Caki2 (cell line): ENCODE measurements at regions not wholly inside any gene's neighbourhood (a gene's known extent, or its start where the extent isn't known, plus 50 kb on each side); places are given as distances from the start of the nearest gene placed in this dataset.

Source experiments
- DNase-seq: peaks from one replicate; pipeline ENCODE4 v3.0.0-alpha.2; 2015; ENCODE audit warnings: low read depth
- in situ Hi-C: cut with HindIII; loops from 2 replicates; pipeline ENCODE4 v1.10.0; 2016; ENCODE audit warnings: low sequenced_read_pairs, low pct_unique_long_range_greater_than_20kb, mixed read lengths

GRCh38 chr5:166497496-166498104 is 1793.8 kb upstream of the WWC1 start:
- DNase-seq = no peak
- in situ Hi-C loops = no loop called here

- no peak for DNase-seq
- in situ Hi-C loops = no loop called here
Observed at GRCh38 chr5:166499447-166500240, 1791.8 kb upstream of the WWC1 start.

- in situ Hi-C loops = no loop called here
- no peak for DNase-seq
Observed at GRCh38 chr5:166503506-166503905, 1787.9 kb upstream of the WWC1 start.

- no peak for DNase-seq
- in situ Hi-C loops = no loop called here
Observed at GRCh38 chr5:166505067-166505466, 1786.4 kb upstream of the WWC1 start.

GRCh38 chr5:166505544-166505943 is 1785.9 kb upstream of the WWC1 start:
- DNase-seq = no peak
- in situ Hi-C loops = no loop called here

GRCh38 chr5:166507810-166508425 is 1783.5 kb upstream of the WWC1 start:
- in situ Hi-C loops = no loop called here
- no peak for DNase-seq

DNA sequence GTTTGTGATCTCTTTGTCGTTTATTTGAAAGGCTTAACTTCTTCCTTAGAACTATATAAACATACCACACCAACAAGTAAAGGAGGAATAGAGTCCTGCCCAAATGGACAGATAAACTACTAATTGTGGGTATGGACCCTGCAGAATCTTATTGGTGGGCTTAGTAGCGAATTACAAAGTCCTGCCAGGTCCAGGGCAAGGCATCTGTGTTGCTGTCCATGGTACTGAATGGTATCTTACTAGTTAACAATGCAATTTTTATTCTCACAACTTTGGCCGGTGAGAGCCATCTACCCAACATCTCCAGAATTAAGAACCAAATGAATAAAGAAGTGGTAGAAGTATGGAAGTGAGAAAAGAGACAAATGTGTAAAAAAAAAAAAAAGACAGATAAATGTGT is 1782.4 kb upstream of the WWC1 start:
- in situ Hi-C loops = no loop called here

GRCh38 chr5:166517976-166518375 is 1773.5 kb upstream of the WWC1 start:
- in situ Hi-C loops = no loop called here
- no peak for DNase-seq

More for the DNA sequence above, 1782.4 kb upstream of the WWC1 start:
- DNase-seq = peak; percentile 23

DNA sequence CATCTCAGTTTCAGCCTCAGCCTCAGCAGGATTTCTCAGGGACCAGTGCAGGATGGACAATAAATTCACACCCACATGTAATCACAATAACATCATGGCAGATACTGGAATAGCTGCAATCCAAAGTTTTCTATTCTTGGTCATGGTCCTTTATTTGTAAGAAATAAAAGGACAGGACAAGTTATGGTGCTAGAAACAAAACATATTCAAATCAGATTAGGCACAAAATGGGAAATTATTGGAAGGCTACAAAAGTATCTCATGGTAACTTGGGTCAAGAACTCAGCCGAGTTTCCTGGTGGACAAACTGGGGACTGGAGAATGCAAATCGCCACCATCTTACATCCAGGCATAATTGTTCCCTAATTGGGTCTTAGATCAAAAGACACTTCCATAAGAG is 1768.2 kb upstream of the WWC1 start:
- DNase-seq = no peak
- in situ Hi-C loops = no loop called here

- in situ Hi-C loops = no loop called here
- DNase-seq = no peak
Observed at GRCh38 chr5:166529200-166529599, 1762.2 kb upstream of the WWC1 start.

DNA sequence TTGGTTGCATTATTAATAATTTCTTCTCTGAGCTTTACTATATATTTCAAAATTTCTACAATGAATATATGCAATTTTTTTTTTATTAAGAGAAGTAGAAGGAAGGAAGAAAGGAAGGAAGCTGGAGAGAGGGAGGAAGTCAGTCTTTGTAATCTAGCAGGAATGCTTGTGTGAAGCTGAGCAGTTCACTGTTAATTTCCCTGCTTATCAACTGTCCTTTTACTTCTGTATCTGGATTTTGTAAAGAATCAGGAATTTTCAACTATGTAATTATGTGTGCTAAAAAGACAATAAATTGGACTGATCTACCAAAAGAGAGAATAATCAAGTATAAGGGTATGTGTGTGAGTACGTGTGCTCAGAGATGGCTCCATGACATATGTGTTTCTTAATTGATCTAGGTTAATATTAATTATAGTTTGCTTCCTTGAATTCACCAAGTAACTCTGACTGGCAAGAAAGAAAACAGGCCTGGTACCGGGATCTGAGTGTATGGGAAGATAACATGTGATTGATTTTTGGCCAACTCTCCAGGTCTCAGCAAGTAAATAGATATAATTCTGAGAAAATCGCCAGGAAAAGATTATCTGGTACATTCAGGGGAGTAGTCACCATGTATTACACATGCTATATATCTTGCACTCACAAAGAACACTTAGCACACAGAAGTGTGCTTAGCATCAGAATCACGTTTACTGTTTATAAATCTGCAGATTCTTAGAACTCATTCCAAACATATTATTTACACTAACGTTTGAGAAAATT is 1758.8 kb upstream of the WWC1 start:
- DNase-seq = no peak
- in situ Hi-C loops = no loop called here

GRCh38 chr5:166535641-166536040 is 1755.8 kb upstream of the WWC1 start:
- no peak for DNase-seq
- in situ Hi-C loops = no loop called here

DNA sequence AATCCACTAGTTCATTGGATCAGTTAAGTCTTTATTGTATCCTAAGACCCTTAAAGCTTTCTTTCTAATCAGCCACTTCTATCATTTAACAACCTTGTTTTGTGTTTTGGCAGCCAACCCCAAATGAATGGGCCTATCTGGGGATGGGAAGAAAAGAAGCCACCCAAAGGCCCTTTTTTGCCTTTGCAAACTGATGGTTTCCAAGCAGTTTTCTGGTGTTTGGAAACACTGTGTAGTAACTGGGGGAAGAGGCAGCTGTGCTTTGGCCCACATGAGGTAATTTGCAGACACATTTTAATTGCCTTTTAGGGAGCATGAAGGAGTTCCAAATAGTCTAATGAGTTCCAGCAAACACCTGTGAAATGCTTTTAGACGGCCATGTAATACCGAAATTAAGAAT is 1751.3 kb upstream of the WWC1 start:
- in situ Hi-C loops = no loop called here
- no peak for DNase-seq

DNA sequence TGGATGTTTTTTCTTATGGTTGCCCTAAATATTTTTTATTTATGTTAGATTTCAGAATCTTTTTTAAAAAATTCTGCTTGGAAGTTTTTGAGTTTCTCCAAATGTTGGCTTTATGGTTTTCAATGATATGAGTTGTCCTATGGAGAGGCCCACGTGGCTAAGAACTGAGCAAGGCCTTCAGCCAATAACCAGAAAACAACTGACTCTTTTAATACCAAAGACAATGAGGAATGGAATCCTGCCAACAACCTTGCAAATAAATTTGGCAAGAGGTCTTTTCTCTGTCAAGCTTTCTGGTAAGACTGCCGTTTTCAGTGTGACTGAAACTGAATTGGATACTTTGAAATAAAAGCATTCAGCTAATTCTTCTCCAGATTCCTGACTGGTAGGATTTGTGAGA is 1740.1 kb upstream of the WWC1 start:
- no peak for DNase-seq
- in situ Hi-C loops = no loop called here

DNA sequence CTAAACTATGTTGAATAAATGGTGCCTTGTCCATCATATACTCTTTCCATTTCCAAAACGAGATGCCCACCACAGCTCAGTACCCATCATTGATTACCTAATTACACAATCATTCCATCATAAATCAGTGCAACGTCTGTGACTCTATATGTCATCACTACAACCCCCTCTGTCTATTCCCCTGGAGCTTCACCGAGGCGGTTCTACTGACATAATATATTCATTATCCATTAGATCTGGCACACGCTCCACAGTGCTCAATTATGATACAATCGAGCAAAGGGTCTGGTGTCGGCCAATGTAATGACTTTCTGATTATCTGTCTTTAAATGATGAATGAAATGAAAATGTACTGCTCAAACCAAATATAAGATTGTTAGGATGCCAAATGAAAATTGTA is 1737.7 kb upstream of the WWC1 start:
- DNase-seq = no peak
- in situ Hi-C loops = no loop called here

GRCh38 chr5:166561759-166562158 is 1729.7 kb upstream of the WWC1 start:
- no peak for DNase-seq
- in situ Hi-C loops = no loop called here

DNA sequence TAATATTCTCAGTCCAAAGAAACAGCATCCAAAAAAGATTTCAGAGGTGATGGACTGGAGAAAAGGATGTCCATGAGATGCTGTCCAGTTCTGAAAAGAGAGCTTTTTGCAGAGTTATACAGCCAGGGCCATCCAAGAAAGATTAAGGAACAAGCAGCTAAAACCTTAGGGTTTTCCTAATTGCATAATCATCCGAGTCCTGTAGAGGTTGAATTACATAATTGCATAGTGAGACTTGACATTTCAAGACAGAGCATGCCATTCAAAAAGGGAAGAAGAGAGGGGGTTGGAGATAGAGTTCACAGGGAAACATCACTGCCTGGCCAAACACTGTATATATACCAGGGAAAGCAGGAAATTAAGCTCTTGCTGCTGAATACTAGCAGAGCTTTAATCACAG is 1729.2 kb upstream of the WWC1 start:
- DNase-seq = no peak
- in situ Hi-C loops = no loop called here

DNA sequence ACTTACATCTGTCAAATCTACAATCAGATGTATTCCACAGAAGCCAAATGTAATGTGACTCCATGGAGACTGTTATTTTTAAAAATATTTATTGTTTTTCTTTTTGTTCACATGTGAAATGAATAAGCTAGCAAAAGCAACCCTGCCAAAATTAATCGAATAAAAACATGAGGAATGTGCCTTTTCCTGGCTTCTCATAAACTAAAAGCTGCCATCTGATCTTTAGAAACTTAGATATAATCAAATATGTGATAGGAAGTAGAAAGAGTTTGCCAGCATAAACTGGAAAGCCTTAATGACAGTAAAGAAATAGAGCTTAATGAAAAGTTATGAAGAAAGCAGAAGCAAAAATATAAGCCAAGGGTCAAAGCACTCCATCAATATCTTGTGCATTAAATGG is 1724.7 kb upstream of the WWC1 start:
- in situ Hi-C loops = no loop called here
- DNase-seq = no peak

GRCh38 chr5:166570865-166571264 is 1720.6 kb upstream of the WWC1 start:
- DNase-seq = no peak
- in situ Hi-C loops = no loop called here
